IMR-90 (cell line): ENCODE measurements at regions not wholly inside any gene's neighbourhood (a gene's known extent, or its start where the extent isn't known, plus 50 kb on each side); places are given as distances from the start of the nearest gene placed in this dataset.

ENCODE experiments used
- ATAC-seq: fragments of 200-7000 bp; cut with Tn5 transposase; 2 replicates; pipeline ENCODE4 v1.9.1; 2020; ENCODE audit warnings: low read depth, mild to moderate bottlenecking, moderate library complexity
- BruUV-seq: library from RNA; stranded (reverse); fragments of 400-500 nt; replicated peaks from 2 replicates; lab custom pipeline; 2021; lab: Mats Ljungman, UMichigan
- CTCF ChIA-PET: fragments of 300-600 bp; formaldehyde crosslinking; extraction: SDS; loops from one replicate; lab custom pipeline; 2021; ENCODE audit warnings: antibody characterized with exemption; lab: Yijun Ruan, JAX
- POLR2A ChIA-PET: fragments of 300-600 bp; sonication (Branson Sonifier 250); formaldehyde crosslinking; loops from one replicate; lab custom pipeline; 2022; ENCODE audit warnings: antibody characterized with exemption; ENCODE audit not compliant: unreplicated experiment; lab: Charles Lee
- DNase-seq: peaks from one replicate; pipeline ENCODE4 v3.0.0; 2013
- H2AFZ ChIP-seq: replicated peaks from 2 replicates; pipeline ENCODE3; 2013; ENCODE audit warnings: low read length, mild to moderate bottlenecking; ENCODE audit not compliant: poor library complexity
- H2AK5ac ChIP-seq: 2 replicates; pipeline ENCODE4 v1.6.1; 2013; ENCODE audit warnings: low read depth, low read length, inconsistent platforms
- H2AK9ac ChIP-seq: replicated peaks from 2 replicates; pipeline ENCODE3; 2013; ENCODE audit warnings: mild to moderate bottlenecking, low read depth, low read length, moderate library complexity; ENCODE audit not compliant: poor library complexity
- H2BK120ac ChIP-seq: 2 replicates; pipeline ENCODE4 v1.6.1; 2013; ENCODE audit warnings: low read depth, low read length, inconsistent platforms
- H2BK15ac ChIP-seq: 3 replicates; pipeline ENCODE4 v1.6.1; 2013; ENCODE audit warnings: low read depth, low read length, inconsistent platforms
- H2BK20ac ChIP-seq: 2 replicates; pipeline ENCODE4 v1.6.1; 2013; ENCODE audit warnings: low read depth, mild to moderate bottlenecking, inconsistent platforms, low read length, moderate library complexity
- H2BK5ac ChIP-seq: 2 replicates; pipeline ENCODE4 v1.6.1; 2013; ENCODE audit warnings: mild to moderate bottlenecking, low read depth, low read length, inconsistent platforms; ENCODE audit not compliant: poor library complexity, severe bottlenecking
- H3K14ac ChIP-seq: replicated peaks from 2 replicates; pipeline ENCODE4 v1.6.1; 2013; ENCODE audit warnings: low read depth, low read length, inconsistent platforms
- H3K18ac ChIP-seq: 2 replicates; pipeline ENCODE4 v1.6.1; 2013; ENCODE audit warnings: low read depth, low read length, control low read depth
- H3K23ac ChIP-seq: 2 replicates; pipeline ENCODE4 v1.6.1; 2013; ENCODE audit warnings: low read depth, low read length, inconsistent platforms
- H3K27ac ChIP-seq: 2 replicates; pipeline ENCODE4 v1.5.1; 2013; ENCODE audit warnings: mild to moderate bottlenecking, control low read depth, low read length; ENCODE audit not compliant: insufficient read depth
- H3K27me3 ChIP-seq: 2 replicates; pipeline ENCODE4 v1.6.1; 2013; ENCODE audit warnings: low read length; ENCODE audit not compliant: control insufficient read depth, insufficient read depth
- H3K36me3 ChIP-seq: 2 replicates; pipeline ENCODE4 v1.6.1; 2013; ENCODE audit warnings: low read length, mixed read lengths; ENCODE audit not compliant: control insufficient read depth, insufficient read depth
- H3K4ac ChIP-seq: 2 replicates; pipeline ENCODE4 v1.6.1; 2013; ENCODE audit warnings: low read depth, low read length, inconsistent platforms
- H3K4me1 ChIP-seq: 2 replicates; pipeline ENCODE4 v1.6.1; 2013; ENCODE audit warnings: low read length, mixed read lengths; ENCODE audit not compliant: control insufficient read depth, insufficient read depth
- H3K4me2 ChIP-seq: 2 replicates; pipeline ENCODE4 v1.6.1; 2013; ENCODE audit warnings: low read depth, mild to moderate bottlenecking, control low read depth, low read length, moderate library complexity
- H3K4me3 ChIP-seq: 2 replicates; pipeline ENCODE4 v1.5.1; 2013; ENCODE audit warnings: low read depth, mild to moderate bottlenecking, control low read depth, low read length, moderate library complexity; ENCODE audit not compliant: insufficient read depth
- H3K56ac ChIP-seq: 2 replicates; pipeline ENCODE4 v1.6.1; 2013; ENCODE audit warnings: low read length, inconsistent platforms; ENCODE audit not compliant: insufficient read depth; ENCODE audit errors: extremely low read depth
- H3K79me1 ChIP-seq, 2 experiments: 2 replicates each; pipeline ENCODE4 v1.6.1; 2013; ENCODE audit warnings: low read length in 2 of 2, inconsistent platforms in 1 of 2, low read depth in 1 of 2
- H3K9ac ChIP-seq: 2 replicates; pipeline ENCODE4 v1.6.1; 2013; ENCODE audit warnings: low read depth, low read length, control low read depth
- H3K9me1 ChIP-seq: 2 replicates; pipeline ENCODE4 v1.6.1; 2013; ENCODE audit warnings: low read length, inconsistent platforms; ENCODE audit not compliant: insufficient read depth
- H3K9me3 ChIP-seq: 2 replicates; pipeline ENCODE4 v1.6.1; 2013; ENCODE audit warnings: low read length; ENCODE audit not compliant: control insufficient read depth, insufficient read depth
- H4K20me1 ChIP-seq: 2 replicates; pipeline ENCODE4 v1.6.1; 2013; ENCODE audit warnings: low read length, inconsistent platforms; ENCODE audit not compliant: insufficient read depth
- H4K5ac ChIP-seq: 2 replicates; pipeline ENCODE4 v1.6.1; 2013; ENCODE audit warnings: mild to moderate bottlenecking, low read depth, low read length, control low read depth
- H4K8ac ChIP-seq, 2 experiments: 2 replicates each; pipeline ENCODE4 v1.6.1; 2013; ENCODE audit warnings: low read depth in 2 of 2, low read length in 2 of 2, control low read depth in 1 of 2, inconsistent platforms in 1 of 2
- H4K91ac ChIP-seq: 2 replicates; pipeline ENCODE4 v1.6.1; 2013; ENCODE audit warnings: low read depth, low read length, inconsistent platforms; ENCODE audit not compliant: insufficient read depth
- BHLHE40 ChIP-seq: fragments of 150-350 bp; IDR thresholded peaks from 2 replicates; pipeline ENCODE4 v1.6.1; 2016; ENCODE audit warnings: mild to moderate bottlenecking, low read depth, low read length
- CEBPB ChIP-seq: IDR thresholded peaks from 2 replicates; pipeline ENCODE4 v1.6.1; 2012; ENCODE audit warnings: low read depth, low read length, improper control_type of control experiment
- CHD1 ChIP-seq: IDR thresholded peaks from 2 replicates; pipeline ENCODE4 v1.6.1; 2012; ENCODE audit warnings: low read depth, low read length, improper control_type of control experiment
- CTCF ChIP-seq: conservative IDR thresholded peaks from 2 replicates; pipeline ENCODE4 v1.5.1; 2012; ENCODE audit warnings: mild to moderate bottlenecking, low read depth, low read length, improper control_type of control experiment
- ELK1 ChIP-seq: fragments of 150-350 bp; IDR thresholded peaks from 2 replicates; pipeline ENCODE4 v1.6.1; 2016; ENCODE audit warnings: low read depth, mild to moderate bottlenecking, low read length, moderate library complexity, borderline replicate concordance
- FOS ChIP-seq: fragments of 150-350 bp; IDR thresholded peaks from 2 replicates; pipeline ENCODE4 v1.6.1; 2016; ENCODE audit warnings: low read depth, low read length
- MAFK ChIP-seq: IDR thresholded peaks from 2 replicates; pipeline ENCODE4 v1.6.1; 2012; ENCODE audit warnings: low read depth, low read length, improper control_type of control experiment
- MAZ ChIP-seq: IDR thresholded peaks from 2 replicates; pipeline ENCODE4 v1.6.1; 2012; ENCODE audit warnings: low read depth, mild to moderate bottlenecking, low read length, improper control_type of control experiment, moderate library complexity, borderline replicate concordance
- MXI1 ChIP-seq: IDR thresholded peaks from 2 replicates; pipeline ENCODE4 v1.6.1; 2012; ENCODE audit warnings: low read depth, mild to moderate bottlenecking, low read length, moderate library complexity, borderline replicate concordance
- NFE2L2 ChIP-seq: fragments of 150-350 bp; IDR thresholded peaks from 2 replicates; pipeline ENCODE4 v1.6.1; 2016; ENCODE audit warnings: low read depth, mild to moderate bottlenecking, low read length
- POLR2A ChIP-seq: IDR thresholded peaks from 2 replicates; pipeline ENCODE4 v1.6.1; 2012; ENCODE audit warnings: mild to moderate bottlenecking, low read depth, low read length
- RAD21 ChIP-seq: IDR thresholded peaks from 2 replicates; pipeline ENCODE4 v1.6.1; 2012; ENCODE audit warnings: low read length, improper control_type of control experiment
- RCOR1 ChIP-seq: IDR thresholded peaks from 2 replicates; pipeline ENCODE4 v1.6.1; 2012; ENCODE audit warnings: mild to moderate bottlenecking, low read length, improper control_type of control experiment; ENCODE audit not compliant: insufficient replicate concordance
- RFX5 ChIP-seq: IDR thresholded peaks from 2 replicates; pipeline ENCODE4 v1.8.0; 2012; ENCODE audit warnings: low read depth, mild to moderate bottlenecking, low read length, moderate library complexity
- SMC3 ChIP-seq: fragments of 150-350 bp; IDR thresholded peaks from 2 replicates; pipeline ENCODE4 v1.6.1; 2016; ENCODE audit warnings: low read depth, mild to moderate bottlenecking, antibody characterized with exemption, low read length, moderate library complexity
- USF2 ChIP-seq: fragments of 150-350 bp; IDR thresholded peaks from 2 replicates; pipeline ENCODE4 v1.6.1; 2017; ENCODE audit warnings: mild to moderate bottlenecking, antibody characterized with exemption, low read length, low read depth
- WGBS, 2 experiments: methylation state at CpG; one replicate each; pipeline versions ENCODE4 v1.1.5 to v1.1.7; 2013; ENCODE audit warnings: missing lambda C conversion rate in 2 of 2; ENCODE audit not compliant: insufficient read length in 1 of 2; ENCODE audit errors: extremely low coverage in 2 of 2; 5-methylcytosine and 5-hydroxymethylcytosine counted together
- dilution Hi-C: fragments of 300-500 bp; cut with HindIII; formaldehyde crosslinking; loops from one replicate; pipeline ENCODE4 v1.14.3; 2018; ENCODE audit warnings: low sequenced_read_pairs; ENCODE audit not compliant: unreplicated experiment
- in situ Hi-C: fragments of 300-500 bp; cut with MboI; formaldehyde crosslinking; loops from 3 replicates; pipeline ENCODE4 v1.14.3; 2019; ENCODE audit warnings: low sequenced_read_pairs, inconsistent platforms, mixed read lengths
- intact Hi-C: fragments of 100-400 bp; cut with micrococcal nuclease; formaldehyde crosslinking; loops from 2 replicates; pipeline ENCODE4 v1.10.0; 2022

- no peak for TF ChIP-seq USF2
- TF ChIP-seq CEBPB: no peak
- no peak for TF ChIP-seq RAD21
- TF ChIP-seq RFX5: no peak
- no peak for TF ChIP-seq RCOR1
- TF ChIP-seq ELK1: no peak
- TF ChIP-seq NFE2L2: no peak
- TF ChIP-seq MXI1: no peak
- TF ChIP-seq CTCF: no peak
- TF ChIP-seq CHD1: no peak
- no peak for TF ChIP-seq FOS
- no peak for TF ChIP-seq MAZ
- no peak for TF ChIP-seq SMC3
- TF ChIP-seq BHLHE40: no peak
- TF ChIP-seq MAFK: no peak
- TF ChIP-seq POLR2A: no peak
- no peak for ATAC-seq
- ChIA-PET POLR2A (no interaction called here), CTCF (no interaction called here)
- peaks cover 2% of the 10 kb centered on the region; the same call in 1 of the 2 replicates for H3K4me1 ChIP-seq
- no peak overlapping the region for H3K27ac ChIP-seq
- peak overlapping the region in 1 of 2 experiments; percentile 12; a peak in 1 of 4 replicates for H4K8ac ChIP-seq
- no peak overlapping the region for H3K23ac ChIP-seq
- no peaks in the 10 kb centered on the region for H4K20me1 ChIP-seq
- no peaks in the 10 kb centered on the region for H3K27me3 ChIP-seq
- no peaks in the 10 kb centered on the region for H3K36me3 ChIP-seq
- no peak overlapping the region for H4K91ac ChIP-seq
- H2AK5ac ChIP-seq: no peak overlapping the region
- no peak overlapping the region for H4K5ac ChIP-seq
- DNase-seq: peak; percentile 6
- H2AK9ac ChIP-seq: no peak overlapping the region
- BruUV-seq: no TSS peak
- no peak overlapping the region for H3K4ac ChIP-seq
- whole genome bisulfite sequencing, 2 experiments: 100% methylated on average over 1 of the region's 3 CpGs; no CpG with 5 or more reads in 1 of the 2 experiments
- H2BK20ac ChIP-seq: no peak overlapping the region
- no peak overlapping the region for H3K14ac ChIP-seq
- no peak overlapping the region for H3K56ac ChIP-seq
- no peak overlapping the region; the same call in 1 of the 2 replicates for H3K18ac ChIP-seq
- peaks cover 7% of the 10 kb centered on the region for H3K9me3 ChIP-seq
- in situ Hi-C loops: no loop called here
- H3K79me1 ChIP-seq: no peaks in the 10 kb centered on the region
- no peak overlapping the region for H3K4me2 ChIP-seq
- no peak overlapping the region for H2BK15ac ChIP-seq
- H3K9ac ChIP-seq: no peak overlapping the region
- dilution Hi-C loops: no loop called here
- no peak overlapping the region for H3K4me3 ChIP-seq
- H3K9me1 ChIP-seq: peaks cover 3% of the 10 kb centered on the region; the same call in 1 of the 2 replicates
- H2AFZ ChIP-seq: no peak overlapping the region
- no peak overlapping the region for H2BK5ac ChIP-seq
- intact Hi-C loops: no loop called here
- H2BK120ac ChIP-seq: no peak overlapping the region; the same call in 1 of the 2 replicates
These were observed 207.5 kb upstream of the GNAI1 start for GRCh38 chr7:79927116-79927515.
